ENCODE measurements at regions not wholly inside any gene's neighbourhood (a gene's known extent, or its start where the extent isn't known, plus 50 kb on each side); places are given as distances from the start of the nearest gene placed in this dataset.
"Not testable (repeated sequence)": the region's sequence is repeated elsewhere in the genome, so short reads cannot be mapped to it uniquely, and the experiment has no call there.

DNA sequence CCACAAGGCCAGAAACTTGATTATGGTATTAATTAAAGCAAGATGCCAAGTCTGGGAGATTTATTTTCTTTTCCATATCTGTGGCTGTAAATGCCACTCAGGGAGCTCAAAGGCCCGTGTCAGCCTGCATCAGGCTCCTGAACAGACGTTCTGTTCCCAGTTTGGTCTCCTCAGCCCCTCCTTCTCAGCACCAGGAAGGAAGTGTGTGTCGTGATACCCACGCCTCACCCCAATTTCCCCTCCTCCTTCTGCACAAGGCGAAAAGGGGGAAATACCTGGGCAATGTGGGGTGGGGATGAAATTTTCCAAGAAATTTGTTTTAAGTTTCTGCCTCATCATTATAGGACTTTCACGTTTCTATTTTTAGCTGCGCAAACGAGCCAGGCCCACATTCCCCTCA lies 112.0 kb downstream of the SYF2 start:
- TF ChIP-seq POLR2A (IDR thresholded peaks at IDR 0.05; ENCODE audit: low read depth, low read length) = no peak
- no peak for FAIRE-seq
- no peak for DNase-seq (ENCODE audit: insufficient read length, low spot score)

DNA sequence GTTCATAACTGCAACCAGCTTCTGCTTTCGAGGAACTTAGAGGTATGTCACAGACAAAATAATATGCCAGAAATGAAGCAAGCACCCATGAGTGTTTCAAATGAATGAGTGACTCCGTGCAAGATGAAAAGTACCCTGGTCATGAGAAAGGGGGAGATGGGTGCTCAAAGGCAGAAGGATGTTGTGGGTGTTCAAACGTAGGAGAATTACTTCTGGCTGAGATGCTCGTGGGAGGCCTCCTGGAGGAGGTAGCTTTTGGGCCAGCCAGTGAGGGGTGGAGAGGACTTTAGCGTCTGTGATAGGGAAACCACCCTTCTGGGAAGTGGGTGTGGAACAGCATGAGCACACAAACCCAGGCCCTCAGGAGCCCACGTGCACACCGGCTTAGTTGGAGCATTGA lies 113.8 kb downstream of the SYF2 start:
- TF ChIP-seq POLR2A (IDR thresholded peaks at IDR 0.05; ENCODE audit: low read depth, low read length) = no peak
- FAIRE-seq (no peak), DNase-seq (ENCODE audit: insufficient read length, low spot score) (no peak)

DNA sequence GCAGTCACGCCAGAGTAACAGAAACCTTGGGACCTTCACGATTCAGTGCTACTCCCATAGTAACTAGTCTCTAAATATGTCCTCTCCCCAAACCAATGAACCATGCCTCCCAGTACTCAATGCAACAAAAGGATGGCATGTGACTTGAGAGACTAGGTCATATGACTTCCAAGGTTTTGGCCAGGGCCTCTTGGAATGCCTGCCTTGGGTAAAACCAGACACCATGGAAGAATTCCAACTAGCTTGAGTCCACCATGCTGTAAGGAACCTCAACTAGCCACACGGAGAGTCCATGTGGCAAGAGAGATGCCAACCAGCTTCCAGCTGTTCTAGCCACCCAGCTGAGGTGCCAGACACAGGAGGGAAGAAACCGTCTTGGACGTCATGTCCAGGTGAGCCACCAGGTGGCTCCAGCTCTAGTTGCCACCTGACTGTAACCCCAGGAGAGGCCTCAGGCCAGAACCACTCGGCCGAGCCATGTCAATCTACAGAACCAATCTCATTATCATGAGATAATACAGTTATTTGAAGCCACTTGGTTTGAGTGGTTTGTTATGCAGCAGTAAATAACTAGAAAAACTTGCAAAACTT lies 115.0 kb downstream of the SYF2 start:
- FAIRE-seq (no peak), DNase-seq (ENCODE audit: insufficient read length, low spot score) (no peak)
- TF ChIP-seq POLR2A (IDR thresholded peaks at IDR 0.05; ENCODE audit: low read depth, low read length) = no peak

DNA sequence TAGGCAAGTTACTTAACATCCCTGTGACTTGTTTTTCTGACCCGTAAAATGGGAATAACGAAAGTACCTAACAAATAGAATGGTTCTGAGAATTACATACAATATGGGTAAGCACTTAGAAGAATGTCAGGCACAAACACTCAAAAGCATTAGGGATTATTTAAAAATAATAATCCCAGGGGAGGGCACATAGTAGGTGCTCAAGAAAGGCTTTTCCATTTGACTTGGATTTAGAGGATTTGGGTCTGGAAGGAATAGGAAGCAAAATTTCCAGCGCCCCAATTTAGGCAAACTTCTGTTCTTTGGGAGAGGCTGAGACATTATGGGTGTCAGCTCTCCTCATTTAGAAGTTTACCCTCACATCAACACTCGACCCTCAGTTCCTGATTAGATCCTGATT lies 115.5 kb downstream of the SYF2 start:
- FAIRE-seq = no peak
- DNase-seq (ENCODE audit: insufficient read length, low spot score) = no peak
- no peak for TF ChIP-seq POLR2A (IDR thresholded peaks at IDR 0.05; ENCODE audit: low read depth, low read length)

DNA sequence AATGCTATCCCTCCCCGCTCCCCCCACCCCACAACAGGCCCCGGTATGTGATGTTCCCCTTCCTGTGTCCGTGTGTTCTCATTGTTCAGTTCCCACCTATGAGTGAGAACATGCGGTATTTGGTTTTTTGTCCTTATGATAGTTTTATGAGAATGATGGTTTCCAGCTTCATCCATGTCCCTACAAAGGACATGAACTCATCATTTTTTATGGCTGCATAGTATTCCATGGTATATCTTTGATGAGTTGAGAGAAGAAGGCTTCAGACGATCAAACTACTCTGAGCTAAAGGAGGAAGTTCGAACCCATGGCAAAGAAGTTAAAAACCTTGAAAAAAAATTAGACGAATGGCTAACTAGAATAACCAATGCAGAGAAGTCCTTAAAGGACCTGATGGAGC lies 116.2 kb downstream of the SYF2 start:
- DNase-seq (ENCODE audit: insufficient read length, low spot score); FAIRE-seq: not testable (repeated sequence)

DNA sequence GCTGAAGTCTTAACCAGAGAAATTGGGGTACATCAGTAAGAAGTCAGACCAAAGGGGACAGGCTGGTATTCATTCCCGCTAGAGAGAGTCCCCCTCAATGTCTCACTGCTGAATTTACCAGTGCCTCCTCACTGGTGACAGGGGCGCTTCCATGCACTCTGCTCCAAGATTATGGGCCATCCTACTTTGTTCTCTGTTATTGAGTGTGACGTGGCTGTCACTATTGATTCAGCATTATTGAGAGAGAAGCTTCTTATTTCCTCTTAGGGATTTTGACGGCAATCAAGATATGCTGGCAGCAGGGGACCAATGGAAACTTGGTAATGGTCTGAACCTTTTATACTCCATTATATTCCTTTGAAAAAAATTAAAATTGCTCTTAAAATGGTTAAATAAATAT lies 118.6 kb downstream of the SYF2 start:
- no peak for DNase-seq (ENCODE audit: insufficient read length, low spot score)
- FAIRE-seq = no peak
- TF ChIP-seq POLR2A (IDR thresholded peaks at IDR 0.05; ENCODE audit: low read depth, low read length) = no peak

DNA sequence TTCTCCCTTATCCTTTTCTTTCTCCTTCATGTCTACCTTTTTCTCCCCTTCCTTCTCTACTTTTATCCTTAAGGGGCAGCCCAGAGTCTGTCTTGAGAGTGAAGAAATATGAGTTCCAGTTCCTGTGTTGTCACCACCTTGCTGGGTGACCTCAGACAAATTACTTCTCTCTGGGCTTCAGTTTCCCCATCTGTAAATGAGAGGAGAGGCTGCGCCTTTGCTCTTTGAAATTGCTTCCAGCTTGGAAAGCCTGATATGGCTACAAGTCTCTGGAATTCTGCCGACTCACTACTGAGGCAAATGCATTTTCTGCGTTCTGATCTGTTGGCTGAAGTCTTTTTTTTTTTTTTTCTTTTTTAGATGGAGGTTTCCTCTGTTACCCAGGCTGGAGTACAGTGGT lies 119.2 kb downstream of the SYF2 start:
- DNase-seq (ENCODE audit: insufficient read length, low spot score) = no peak
- FAIRE-seq = no peak
- no peak for TF ChIP-seq POLR2A (IDR thresholded peaks at IDR 0.05; ENCODE audit: low read depth, low read length)

DNA sequence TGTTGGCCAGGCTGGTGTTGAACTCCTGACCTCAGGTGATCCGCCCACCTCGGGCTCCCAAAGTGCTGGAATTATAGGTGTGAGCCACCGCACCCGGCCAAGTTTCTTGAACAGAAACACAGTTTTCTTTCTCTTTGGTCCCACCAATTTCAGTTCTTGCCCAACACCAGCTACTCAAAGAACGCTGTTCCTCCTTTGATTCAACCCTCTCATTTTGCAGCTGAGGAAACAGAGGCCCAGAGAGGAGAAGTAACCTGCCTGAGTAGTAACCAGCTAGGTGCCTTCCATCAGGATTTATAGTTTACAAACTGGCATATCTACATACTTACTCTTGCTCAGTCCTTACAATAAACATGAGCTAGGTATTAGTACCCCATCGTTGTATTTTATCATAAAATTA lies 119.9 kb downstream of the SYF2 start:
- TF ChIP-seq POLR2A (IDR thresholded peaks at IDR 0.05; ENCODE audit: low read depth, low read length) = no peak
- no peak for FAIRE-seq
- DNase-seq (ENCODE audit: insufficient read length, low spot score) = no peak

DNA sequence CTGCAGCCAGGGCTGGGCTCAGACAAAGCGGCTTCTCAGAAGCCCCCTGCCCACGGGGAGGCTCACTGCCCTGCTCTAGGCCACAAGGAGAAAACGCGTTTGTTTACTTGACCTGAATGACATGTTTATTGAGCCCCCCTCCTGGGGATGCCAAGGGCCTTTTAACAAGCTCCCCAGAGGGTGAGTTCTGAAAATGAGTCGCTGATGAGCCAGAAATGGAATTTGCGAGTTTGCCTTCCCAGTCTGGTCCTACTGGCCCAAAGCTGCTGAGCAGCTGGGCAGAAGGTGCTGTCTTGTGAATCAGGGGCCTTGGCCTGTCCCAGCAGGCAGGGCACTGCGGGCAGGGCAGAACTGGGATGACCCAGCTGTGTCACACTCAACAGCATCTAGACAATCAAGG lies 120.6 kb downstream of the SYF2 start:
- TF ChIP-seq POLR2A (IDR thresholded peaks at IDR 0.05; ENCODE audit: low read depth, low read length) = no peak
- no peak for FAIRE-seq
- no peak for DNase-seq (ENCODE audit: insufficient read length, low spot score)

DNA sequence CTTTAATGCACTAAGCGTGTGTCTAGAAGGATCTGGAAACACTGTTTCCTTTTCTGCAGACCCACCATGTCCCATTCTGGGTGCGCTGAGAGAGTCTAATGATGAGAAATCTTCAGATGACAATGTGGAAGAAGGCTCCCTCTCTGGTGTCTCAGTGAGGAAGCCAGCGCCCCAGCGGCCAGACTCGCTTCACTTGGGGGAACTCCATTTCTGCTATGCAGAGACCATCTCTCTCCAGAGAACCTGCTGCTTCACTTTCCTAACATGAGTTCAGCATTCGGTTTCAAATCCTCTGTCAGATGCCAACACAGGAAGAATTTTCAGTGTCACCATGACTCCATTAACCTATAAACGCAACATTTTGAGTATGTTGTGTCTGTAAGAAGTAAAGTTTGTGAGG lies 121.8 kb downstream of the SYF2 start:
- no peak for FAIRE-seq
- DNase-seq (ENCODE audit: insufficient read length, low spot score) = no peak
- no peak for TF ChIP-seq POLR2A (IDR thresholded peaks at IDR 0.05; ENCODE audit: low read depth, low read length)

DNA sequence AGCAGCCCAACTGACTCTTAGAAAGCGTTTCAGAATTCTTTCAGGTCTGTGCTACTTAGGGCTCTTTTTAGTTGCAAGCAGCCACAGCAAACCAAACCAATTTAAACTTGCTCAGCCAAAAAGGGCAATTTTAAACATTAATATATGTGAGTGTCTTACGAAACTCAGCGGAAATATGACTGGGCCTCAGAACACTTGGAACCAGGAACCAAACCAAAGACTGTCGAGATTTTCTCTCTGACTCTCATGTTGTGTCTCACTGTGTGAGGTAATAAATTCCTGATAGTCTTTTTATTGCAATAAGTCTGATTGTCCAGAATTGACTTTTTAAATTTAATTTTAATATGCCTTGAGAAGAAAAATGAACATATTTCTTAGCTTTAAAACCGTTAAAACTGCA lies 122.3 kb downstream of the SYF2 start:
- no peak for DNase-seq (ENCODE audit: insufficient read length, low spot score)
- no peak for TF ChIP-seq POLR2A (IDR thresholded peaks at IDR 0.05; ENCODE audit: low read depth, low read length)

DNA sequence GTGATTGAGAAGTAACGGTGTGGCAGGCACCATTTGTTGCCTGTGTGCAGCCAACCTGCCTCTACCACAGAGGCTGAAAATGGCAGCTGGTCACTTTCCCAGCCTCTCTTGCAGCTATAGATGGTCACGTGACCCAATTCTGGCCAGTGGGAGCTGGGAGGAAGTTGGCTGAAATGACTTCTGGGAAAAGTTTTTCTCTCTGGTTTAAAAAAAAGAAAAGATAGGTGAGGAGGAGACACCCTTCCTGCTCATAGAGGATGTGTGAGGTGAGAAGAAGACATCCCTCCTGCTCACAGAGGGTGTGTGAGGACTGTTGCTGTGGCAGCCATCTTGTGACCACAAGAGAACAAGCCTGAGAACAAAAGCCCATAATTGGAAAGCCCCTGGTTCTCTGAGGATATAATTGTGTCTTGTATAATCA lies 122.8 kb downstream of the SYF2 start:
- TF ChIP-seq POLR2A (IDR thresholded peaks at IDR 0.05; ENCODE audit: low read depth, low read length) = no peak
- FAIRE-seq (no peak), DNase-seq (ENCODE audit: insufficient read length, low spot score) (no peak)

More for the DNA sequence above, 122.3 kb downstream of the SYF2 start:
- FAIRE-seq = no peak

DNA sequence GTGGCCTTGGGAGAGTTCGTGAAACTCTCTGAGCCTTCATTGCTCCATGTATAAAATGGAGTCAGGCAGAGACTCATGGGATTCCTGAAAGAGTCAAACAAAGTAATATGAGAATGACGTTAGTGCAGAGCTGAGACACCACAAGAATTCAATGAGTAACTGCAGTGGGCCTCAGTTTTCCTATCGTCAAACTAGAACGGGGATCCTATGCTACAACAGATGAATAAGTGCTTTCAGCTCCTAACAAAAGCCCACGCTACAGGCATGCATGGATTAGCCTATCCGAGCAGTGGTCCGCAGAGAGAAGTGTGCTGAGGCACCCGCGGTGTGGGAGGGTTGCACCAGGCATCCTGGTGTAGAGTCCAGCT lies 124.7 kb downstream of the SYF2 start:
- DNase-seq (ENCODE audit: insufficient read length, low spot score) = no peak
- TF ChIP-seq POLR2A (IDR thresholded peaks at IDR 0.05; ENCODE audit: low read depth, low read length) = no peak
- FAIRE-seq = no peak

DNA sequence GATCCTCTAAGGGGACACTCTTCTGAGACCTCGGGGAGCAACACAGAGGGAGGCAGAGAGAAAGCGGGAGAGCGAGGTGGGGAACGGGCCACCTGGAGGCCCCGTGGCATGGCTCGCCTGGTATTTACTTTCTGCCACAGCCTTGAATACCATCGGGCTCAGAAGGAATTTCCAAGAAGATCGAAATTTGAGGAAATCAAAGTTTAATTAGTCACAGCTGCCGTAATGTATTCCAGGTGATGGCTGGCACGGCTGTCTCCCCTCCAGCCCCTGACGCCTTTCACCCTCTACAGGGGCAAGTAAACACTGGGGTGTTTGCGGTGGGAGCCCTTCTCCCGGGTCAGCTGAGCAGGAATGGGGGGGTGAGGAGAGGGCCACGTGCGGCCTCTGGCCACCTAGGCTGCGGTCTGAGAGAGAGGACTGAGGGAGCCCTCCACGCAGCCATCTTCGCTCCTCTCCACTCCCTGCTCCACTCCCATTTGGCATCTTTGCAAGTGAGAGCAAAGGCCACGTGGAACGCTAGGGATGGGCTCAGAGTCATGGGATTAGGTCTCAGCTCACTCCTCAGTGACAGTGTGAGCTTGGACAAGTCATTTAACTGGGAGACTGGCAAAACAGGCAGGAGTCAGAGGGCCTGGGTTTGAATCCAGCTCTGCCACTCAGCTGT lies 125.2 kb downstream of the SYF2 start:
- TF ChIP-seq POLR2A (IDR thresholded peaks at IDR 0.05; ENCODE audit: low read depth, low read length) = no peak
- no peak for DNase-seq (ENCODE audit: insufficient read length, low spot score)

DNA sequence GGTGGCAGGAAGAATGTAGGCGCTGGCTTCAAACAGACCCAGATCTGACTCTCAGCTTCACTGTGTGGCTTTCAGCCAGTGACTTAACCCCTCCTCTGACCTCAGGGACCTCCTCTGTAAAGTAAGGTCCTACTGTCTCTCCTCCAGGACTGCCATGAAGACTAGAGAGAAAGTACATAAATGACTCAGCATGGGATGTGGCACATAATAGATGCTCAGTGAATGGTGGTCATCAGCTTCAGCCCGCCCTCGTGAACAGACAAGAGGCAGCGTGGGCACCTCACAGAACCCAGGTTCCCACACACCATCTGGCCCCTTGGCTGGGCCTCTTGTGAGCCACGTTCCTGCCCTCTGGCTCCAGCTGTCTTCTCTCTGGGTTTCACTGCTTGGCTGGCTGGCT lies 126.0 kb downstream of the SYF2 start:
- FAIRE-seq = no peak
- DNase-seq (ENCODE audit: insufficient read length, low spot score) = no peak
- no peak for TF ChIP-seq POLR2A (IDR thresholded peaks at IDR 0.05; ENCODE audit: low read depth, low read length)

More for the DNA sequence above, 125.2 kb downstream of the SYF2 start:
- no peak for FAIRE-seq

DNA sequence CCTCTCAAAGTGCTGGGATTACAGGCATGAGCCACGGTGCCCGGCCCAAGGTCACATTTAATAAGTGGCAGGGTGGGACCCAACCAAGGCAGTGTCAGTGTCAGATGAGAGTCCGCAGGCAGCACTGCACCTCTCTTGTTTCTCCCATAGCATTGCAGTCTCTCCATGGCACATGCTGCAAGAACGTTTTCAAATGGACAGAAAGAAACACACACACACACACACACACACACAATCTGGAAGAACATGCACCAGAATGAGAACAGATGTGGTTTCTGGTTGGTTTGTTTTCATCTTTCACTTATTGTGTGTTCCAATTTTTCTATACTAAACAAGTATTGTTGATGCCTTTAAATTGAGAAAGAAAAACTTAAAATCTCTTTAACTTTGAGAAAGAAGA lies 126.5 kb downstream of the SYF2 start:
- FAIRE-seq (no peak), DNase-seq (ENCODE audit: insufficient read length, low spot score) (no peak)
- no peak for TF ChIP-seq POLR2A (IDR thresholded peaks at IDR 0.05; ENCODE audit: low read depth, low read length)
